Activated naive CD4-positive, alpha-beta T cell treated with anti-CD3 and anti-CD28 coated beads, Interleukin-2, amount 50 U/mL, for 72 hours (primary cell): ENCODE measurements at regions not wholly inside any gene's neighbourhood (a gene's known extent, or its start where the extent isn't known, plus 50 kb on each side); places are given as distances from the start of the nearest gene placed in this dataset.
"Not testable (repeated sequence)": the region's sequence is repeated elsewhere in the genome, so short reads cannot be mapped to it uniquely, and the experiment has no call there.

Experiments used
- ATAC-seq, 2 donors: fragments of 150-1000 bp; cut with Tn5 transposase; 2 replicates each; pipeline ENCODE4 v1.10.0; 2021; ENCODE audit warnings: mild to moderate bottlenecking in 2 of 2, moderate library complexity in 2 of 2
- DNase-seq, 2 donors: peaks; one replicate each; pipeline ENCODE4 v3.0.0; 2021 to 2022; ENCODE audit warnings: low spot score in 2 of 2
- H3K27ac Mint-ChIP-seq, 2 donors: one replicate each; pipeline ENCODE4 v1.8.0; 2022; ENCODE audit warnings: mild to moderate bottlenecking in 2 of 2, mixed read lengths in 2 of 2
- H3K36me3 Mint-ChIP-seq, 2 donors: one replicate each; pipeline ENCODE4 v1.8.0; 2022; ENCODE audit warnings: mixed read lengths in 2 of 2
- H3K9me3 Mint-ChIP-seq, 2 donors: one replicate each; pipeline ENCODE4 v1.8.0; 2022; ENCODE audit warnings: mixed read lengths in 2 of 2

GRCh38 chr11:69948256-69949141 lies 129.3 kb upstream of the FGF3 start:
- Mint-ChIP-seq H3K36me3 (no peaks in the 10 kb centered on the region), H3K9me3 (no peaks in the 10 kb centered on the region), H3K27ac (no peak overlapping the region)
- DNase-seq (no peak), ATAC-seq (peak in 1 of 2 donors; percentile 24)

DNA sequence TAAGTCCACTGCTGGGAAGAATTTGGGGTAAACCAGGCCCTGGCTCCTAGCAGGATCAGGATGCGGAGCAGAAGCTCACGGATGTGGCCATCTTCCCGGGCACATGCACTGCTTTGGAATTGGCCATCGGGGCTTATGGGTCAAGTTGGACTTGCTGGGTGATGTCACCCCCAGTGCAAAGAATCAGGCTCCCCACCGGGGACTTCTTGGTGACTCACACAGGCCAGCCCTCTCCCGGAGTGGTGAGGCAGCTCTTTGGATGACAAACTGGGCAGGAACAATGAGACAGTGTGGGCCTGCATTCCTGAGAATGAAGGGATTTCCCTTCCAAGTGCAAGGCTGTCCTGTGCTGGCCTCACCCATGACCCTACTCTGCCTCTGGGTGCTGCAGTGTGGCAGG lies 128.8 kb upstream of the ANO1 start:
- DNase-seq, result no peak
- H3K36me3 Mint-ChIP-seq, result no peaks in the 10 kb centered on the region
- H3K27ac Mint-ChIP-seq, result no peak overlapping the region
- ATAC-seq, result peak in 1 of 2 donors; percentile 32
- H3K9me3 Mint-ChIP-seq, result no peaks in the 10 kb centered on the region

DNA sequence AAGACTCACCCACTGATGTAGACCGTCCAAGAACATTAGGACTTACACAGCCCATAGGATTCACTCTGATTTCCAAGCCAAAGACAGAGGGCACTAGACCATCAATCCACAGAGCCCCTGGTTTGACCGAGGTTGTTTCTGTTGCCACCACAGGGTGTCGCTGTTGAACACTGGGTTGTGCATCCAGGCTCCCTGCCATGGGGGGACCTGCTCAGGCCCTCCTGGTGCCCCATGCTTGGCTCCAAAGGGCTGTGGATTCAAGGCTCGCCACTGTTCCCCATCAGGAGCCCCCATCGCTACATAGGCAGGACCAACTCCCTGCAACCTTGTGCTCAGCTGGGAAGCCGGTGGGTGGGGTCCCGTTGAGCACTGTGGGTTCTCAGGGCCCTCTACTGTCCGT lies 128.0 kb upstream of the ANO1 start:
- H3K9me3 Mint-ChIP-seq, result no peaks in the 10 kb centered on the region
- ATAC-seq (peak; percentile 19 to 31), DNase-seq (peak in 1 of 2 donors; percentile 51)
- H3K36me3 Mint-ChIP-seq, result no peaks in the 10 kb centered on the region
- no peak overlapping the region for H3K27ac Mint-ChIP-seq

- Mint-ChIP-seq H3K36me3 (no peaks in the 10 kb centered on the region), H3K27ac (no peak overlapping the region), H3K9me3 (no peaks in the 10 kb centered on the region)
- ATAC-seq (no peak), DNase-seq (no peak)
These were observed 127.5 kb upstream of the ANO1 start for GRCh38 chr11:69950621-69951020.

DNA sequence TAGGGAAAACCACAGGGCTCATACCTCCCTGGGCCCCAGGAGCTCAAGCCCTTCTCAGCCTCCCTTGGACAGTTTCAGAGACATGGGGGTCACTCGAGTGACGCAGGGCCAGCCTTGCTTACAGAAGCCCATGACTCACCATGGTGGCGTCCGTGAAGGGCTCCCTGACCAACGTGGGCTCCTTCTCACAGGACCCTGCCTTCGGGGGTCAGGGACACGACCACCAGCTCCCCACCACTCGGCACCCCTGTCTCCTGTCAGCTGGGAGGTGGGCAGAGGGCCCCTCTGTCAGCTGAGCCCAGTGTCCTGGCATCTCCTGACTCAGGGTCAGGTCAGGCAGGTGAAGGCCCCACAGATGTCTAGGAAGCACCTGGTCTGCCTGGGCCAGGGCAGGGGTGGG lies 126.3 kb upstream of the ANO1 start:
- no peak overlapping the region for H3K27ac Mint-ChIP-seq
- DNase-seq, result no peak
- ATAC-seq, result no peak
- H3K9me3 Mint-ChIP-seq, result no peaks in the 10 kb centered on the region
- no peaks in the 10 kb centered on the region for H3K36me3 Mint-ChIP-seq

DNA sequence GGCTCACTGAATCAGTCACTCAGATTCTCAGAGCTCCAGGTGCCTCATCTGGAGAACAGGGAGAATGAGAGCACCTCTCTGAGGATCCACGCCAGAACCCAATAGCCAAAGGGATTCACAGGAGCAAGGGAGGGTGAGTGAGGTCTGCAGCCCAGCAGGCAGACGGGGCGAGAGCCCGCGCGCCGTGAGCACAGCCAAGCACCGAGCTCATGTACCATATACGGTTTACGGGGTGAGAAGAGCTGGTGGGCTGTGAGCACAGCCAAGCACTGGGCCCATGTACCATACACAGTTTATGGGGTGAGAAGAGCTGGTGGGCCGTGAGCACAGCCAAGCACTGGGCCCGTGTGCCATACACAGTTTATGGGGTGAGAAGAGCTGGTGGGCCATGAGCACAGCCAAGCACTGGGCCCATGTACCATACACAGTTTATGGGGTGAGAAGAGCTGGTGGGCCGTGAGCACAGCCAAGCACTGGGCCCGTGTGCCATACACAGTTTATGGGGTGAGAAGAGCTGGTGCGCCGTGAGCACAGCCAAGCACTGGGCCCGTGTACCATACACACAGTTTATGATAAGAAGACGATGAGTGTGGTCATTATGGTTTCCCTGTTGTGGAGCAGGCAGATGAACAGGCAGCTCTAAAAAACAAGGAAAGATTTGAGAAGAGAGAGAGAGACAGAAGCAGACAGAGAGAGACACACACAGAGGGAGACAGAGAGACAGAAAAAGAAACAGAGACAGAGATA lies 125.7 kb upstream of the ANO1 start:
- H3K36me3 Mint-ChIP-seq, DNase-seq, H3K9me3 Mint-ChIP-seq, ATAC-seq: not testable (repeated sequence)
- H3K27ac Mint-ChIP-seq, result peak overlapping the region in 1 of 2 donors; percentile 7

GRCh38 chr11:69953356-69953755 lies 124.8 kb upstream of the ANO1 start:
- no peak for ATAC-seq
- DNase-seq, result no peak
- Mint-ChIP-seq H3K27ac (no peak overlapping the region), H3K36me3 (no peaks in the 10 kb centered on the region), H3K9me3 (no peaks in the 10 kb centered on the region)

DNA sequence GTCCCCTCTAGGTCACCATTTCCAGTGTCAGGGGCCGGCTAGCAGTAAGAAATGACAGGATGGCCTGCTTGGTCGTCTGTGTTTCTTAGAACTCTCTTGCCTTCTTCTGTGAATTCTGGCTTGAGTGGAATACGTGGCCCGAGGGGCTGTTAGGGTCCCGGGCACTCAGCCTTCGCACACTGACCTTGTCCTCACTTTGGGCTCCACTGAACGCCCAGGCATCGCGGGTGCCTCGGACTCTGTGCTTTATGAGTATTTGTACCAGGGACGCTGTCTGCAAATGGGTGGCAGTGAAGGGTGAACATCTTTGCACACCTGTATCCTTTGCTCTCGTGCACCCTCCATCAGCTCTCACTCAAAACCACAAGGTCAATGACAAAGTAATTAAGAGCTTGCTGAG lies 123.4 kb upstream of the ANO1 start:
- H3K36me3 Mint-ChIP-seq, result no peaks in the 10 kb centered on the region
- peaks cover 0 to under 1% of the 10 kb centered on the region in 2 donors for H3K9me3 Mint-ChIP-seq
- ATAC-seq (no peak), DNase-seq (no peak)
- H3K27ac Mint-ChIP-seq, result no peak overlapping the region

GRCh38 chr11:69956669-69957190 lies 121.4 kb upstream of the ANO1 start:
- DNase-seq, result no peak
- H3K36me3 Mint-ChIP-seq, result no peaks in the 10 kb centered on the region
- no peak for ATAC-seq
- no peak overlapping the region for H3K27ac Mint-ChIP-seq
- peaks cover 0 to 4% of the 10 kb centered on the region in 2 donors for H3K9me3 Mint-ChIP-seq

- Mint-ChIP-seq H3K27ac (no peak overlapping the region), H3K36me3 (no peaks in the 10 kb centered on the region), H3K9me3 (peaks cover 0 to 4% of the 10 kb centered on the region in 2 donors)
- ATAC-seq (no peak), DNase-seq (no peak)
These were observed 120.3 kb upstream of the ANO1 start for GRCh38 chr11:69957849-69958248.

GRCh38 chr11:69958308-69958707 lies 119.8 kb upstream of the ANO1 start:
- ATAC-seq, result no peak
- peaks cover 0 to 4% of the 10 kb centered on the region in 2 donors for H3K9me3 Mint-ChIP-seq

DNA sequence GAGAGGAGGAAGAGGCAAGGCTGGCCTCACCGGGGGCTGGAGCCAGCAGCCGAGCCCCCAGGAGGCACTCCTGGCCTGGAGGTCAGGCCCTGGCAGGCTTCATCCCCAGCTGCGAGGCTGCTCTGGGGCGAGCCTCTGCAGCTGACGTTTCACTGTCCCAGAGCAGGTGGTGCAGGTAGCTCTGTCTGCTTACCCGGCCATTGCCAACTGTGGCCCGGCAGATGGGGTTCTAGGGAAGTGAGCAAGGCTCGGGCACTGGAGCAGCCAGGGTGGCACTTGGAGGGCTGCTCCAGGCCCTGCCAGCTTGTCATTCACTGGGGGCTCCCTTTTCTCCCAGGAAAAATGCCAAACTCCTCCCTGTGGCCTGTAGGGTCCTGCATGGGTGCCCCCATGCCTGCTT lies 118.7 kb upstream of the ANO1 start:
- H3K9me3 Mint-ChIP-seq, result peaks cover 0 to 4% of the 10 kb centered on the region in 2 donors
- no peaks in the 10 kb centered on the region for H3K36me3 Mint-ChIP-seq
- no peak for DNase-seq
- no peak for ATAC-seq
- H3K27ac Mint-ChIP-seq, result no peak overlapping the region

More at GRCh38 chr11:69958308-69958707, 119.8 kb upstream of the ANO1 start:
- H3K36me3 Mint-ChIP-seq, result no peaks in the 10 kb centered on the region
- H3K27ac Mint-ChIP-seq, result no peak overlapping the region
- DNase-seq, result no peak

GRCh38 chr11:69961738-69962137 lies 116.4 kb upstream of the ANO1 start:
- DNase-seq, result no peak
- no peak for ATAC-seq
- Mint-ChIP-seq H3K9me3 (peaks cover 0 to 4% of the 10 kb centered on the region in 2 donors), H3K36me3 (no peaks in the 10 kb centered on the region), H3K27ac (no peak overlapping the region)

DNA sequence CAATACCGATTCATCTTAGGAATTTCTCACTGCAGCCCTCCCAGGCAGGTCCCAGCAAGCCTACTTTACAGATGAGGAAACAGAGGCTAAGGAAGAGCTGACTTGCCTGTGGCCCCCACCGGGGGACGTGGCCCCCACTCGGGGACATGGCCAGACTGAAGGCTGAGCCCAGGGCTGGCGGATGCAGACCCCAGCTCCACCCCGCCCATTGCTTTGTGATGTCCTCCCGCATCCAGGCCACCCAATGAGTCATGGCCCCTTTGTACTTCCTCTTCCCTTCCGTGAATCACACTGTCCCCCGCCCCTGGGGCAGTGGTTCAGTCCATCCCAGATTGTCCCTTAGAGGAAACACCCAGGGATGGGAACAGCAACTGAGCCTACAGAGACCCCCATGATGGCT lies 116.0 kb upstream of the ANO1 start:
- Mint-ChIP-seq H3K36me3 (no peaks in the 10 kb centered on the region), H3K27ac (peak overlapping the region in 1 of 2 donors; percentile 60), H3K9me3 (peaks cover 0 to 4% of the 10 kb centered on the region in 2 donors)
- no peak for ATAC-seq
- no peak for DNase-seq

- Mint-ChIP-seq H3K36me3 (no peaks in the 10 kb centered on the region), H3K27ac (no peak overlapping the region), H3K9me3 (peaks cover 0 to 4% of the 10 kb centered on the region in 2 donors)
- no peak for DNase-seq
- ATAC-seq, result no peak
These were observed 114.4 kb upstream of the ANO1 start for GRCh38 chr11:69963533-69964246.

- no peaks in the 10 kb centered on the region for H3K36me3 Mint-ChIP-seq
- DNase-seq, result no peak
- H3K27ac Mint-ChIP-seq, result no peak overlapping the region
- H3K9me3 Mint-ChIP-seq, result peaks cover 0 to 4% of the 10 kb centered on the region in 2 donors
- no peak for ATAC-seq
These were observed 113.9 kb upstream of the ANO1 start for GRCh38 chr11:69964247-69964643.
